Islet precursor cell (in vitro differentiated cells): ENCODE measurements at regions not wholly inside any gene's neighbourhood (a gene's known extent, or its start where the extent isn't known, plus 50 kb on each side); places are given as distances from the start of the nearest gene placed in this dataset.
A peak's percentile ranks its signal among the peaks of the same experiment; 100 is the strongest.

Source experiments
- DNase-seq: peaks from one replicate; pipeline ENCODE4 v3.0.0-alpha.2; 2018

GRCh38 chr9:115373710-115374045, 255.7 kb upstream of the TNC start:
- no peak for DNase-seq

- no peak for DNase-seq
Observed at GRCh38 chr9:115374724-115375268, 256.8 kb upstream of the TNC start.

- DNase-seq: no peak
Observed at GRCh38 chr9:115378241-115378640, 260.3 kb upstream of the TNC start.

GRCh38 chr9:115378758-115379157, 260.8 kb upstream of the TNC start:
- no peak for DNase-seq

- DNase-seq: no peak
Observed at GRCh38 chr9:115379719-115380118, 261.8 kb upstream of the TNC start.

GRCh38 chr9:115382865-115383264, 264.9 kb upstream of the TNC start:
- DNase-seq: no peak

- no peak for DNase-seq
Observed at GRCh38 chr9:115385383-115386122, 267.6 kb upstream of the TNC start.

- no peak for DNase-seq
Observed at GRCh38 chr9:115386963-115387770, 269.2 kb upstream of the TNC start.

- DNase-seq: no peak
Observed at GRCh38 chr9:115391168-115391825, 273.3 kb upstream of the TNC start.

- no peak for DNase-seq
Observed at GRCh38 chr9:115393976-115394775, 276.2 kb upstream of the TNC start.

- no peak for DNase-seq
Observed at GRCh38 chr9:115395511-115396021, 277.6 kb upstream of the TNC start.

- no peak for DNase-seq
Observed at GRCh38 chr9:115396071-115396529, 278.1 kb upstream of the TNC start.

GRCh38 chr9:115397591-115398312, 279.8 kb upstream of the TNC start:
- no peak for DNase-seq

- DNase-seq: no peak
Observed at GRCh38 chr9:115398313-115398650, 280.3 kb upstream of the TNC start.

- DNase-seq: no peak
Observed at GRCh38 chr9:115398996-115399395, 281.0 kb upstream of the TNC start.

GRCh38 chr9:115400796-115401195, 282.8 kb upstream of the TNC start:
- DNase-seq: peak; percentile 79

GRCh38 chr9:115401756-115402327, 283.9 kb upstream of the TNC start:
- no peak for DNase-seq

GRCh38 chr9:115403753-115404152, 285.8 kb upstream of the TNC start:
- DNase-seq: no peak

- no peak for DNase-seq
Observed at GRCh38 chr9:115404311-115404710, 286.4 kb upstream of the TNC start.

GRCh38 chr9:115411516-115411915, 293.6 kb upstream of the TNC start:
- no peak for DNase-seq

GRCh38 chr9:115411993-115412452, 294.1 kb upstream of the TNC start:
- no peak for DNase-seq
